Activated CD8-positive, alpha-beta T cell treated with anti-CD3 and anti-CD28 coated beads, Interleukin-2, amount 10 ng/mL, durations not matched to agents 7 days and 5 days (primary cell): ENCODE measurements at regions not wholly inside any gene's neighbourhood (a gene's known extent, or its start where the extent isn't known, plus 50 kb on each side); places are given as distances from the start of the nearest gene placed in this dataset. TPM values are rescaled to one million over a fixed set of nuclear protein-coding genes. Genes with fewer than 3 reads are reported as not detected.

Source experiments
- microRNA-seq: library from miRNA; unstranded; fragments of <30 nt; microRNA quantifications from one replicate; pipeline ENCODE4 v1.2.0, GENCODE V29; 2022

Small RNAs in the stretch of these regions (microRNA-seq; reads per million reads assigned to microRNA genes)
- gene MIR3201: not detected
- gene MIR3667: 1.7 reads per million
- not detected for gene MIR4535
